Right lung (tissue), 2 donors: ENCODE measurements at regions not wholly inside any gene's neighbourhood (a gene's known extent, or its start where the extent isn't known, plus 50 kb on each side); places are given as distances from the start of the nearest gene placed in this dataset.
"Not testable (repeated sequence)": the region's sequence is repeated elsewhere in the genome, so short reads cannot be mapped to it uniquely, and the experiment has no call there.

Experiments used
- DNase-seq, 2 donors: peaks; one replicate each; pipeline ENCODE4 v3.0.0-alpha.2; 2013

- DNase-seq: no peak
Observed at GRCh38 chr1:242629396-242629795, 104.9 kb upstream of the PLD5 start.

DNA sequence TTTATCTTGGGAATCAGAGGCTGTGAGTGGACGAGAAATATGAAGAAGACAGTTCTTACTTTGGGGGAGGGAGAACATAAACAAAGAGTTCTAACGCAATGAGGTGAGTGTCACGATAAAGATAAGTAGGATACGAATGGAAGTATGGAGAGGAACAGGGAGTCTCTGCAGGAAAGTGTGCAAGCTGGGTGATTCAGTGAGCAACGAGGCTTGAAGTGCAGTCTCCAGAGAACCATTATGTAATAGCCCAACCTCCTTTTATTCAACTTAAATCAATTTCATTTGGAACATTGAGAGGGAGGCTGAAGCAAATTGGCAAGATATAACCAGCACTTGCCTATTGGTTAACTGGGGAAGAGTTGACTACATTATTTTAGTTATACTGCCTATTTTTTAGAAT lies 99.3 kb upstream of the PLD5 start:
- no peak for DNase-seq

DNA sequence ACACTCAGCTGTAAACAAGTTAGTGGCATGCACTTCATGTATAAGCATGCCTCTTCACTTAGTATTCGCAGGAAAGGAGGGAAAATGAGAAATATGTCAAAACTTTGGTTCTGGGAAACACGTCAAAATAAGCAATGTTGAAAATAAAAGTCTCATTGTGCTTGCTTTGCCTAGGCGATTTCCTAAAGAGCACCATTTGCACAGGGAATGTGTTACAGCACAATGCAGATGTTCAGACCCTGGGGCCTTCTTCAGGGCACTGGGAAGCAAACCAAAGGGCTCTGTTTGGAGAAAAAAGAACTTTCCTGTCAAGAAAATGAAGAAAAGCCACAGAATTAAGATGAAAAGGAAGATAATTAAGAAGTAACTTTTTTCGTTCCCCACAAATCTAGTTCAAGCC lies 98.6 kb upstream of the PLD5 start:
- DNase-seq: no peak

DNA sequence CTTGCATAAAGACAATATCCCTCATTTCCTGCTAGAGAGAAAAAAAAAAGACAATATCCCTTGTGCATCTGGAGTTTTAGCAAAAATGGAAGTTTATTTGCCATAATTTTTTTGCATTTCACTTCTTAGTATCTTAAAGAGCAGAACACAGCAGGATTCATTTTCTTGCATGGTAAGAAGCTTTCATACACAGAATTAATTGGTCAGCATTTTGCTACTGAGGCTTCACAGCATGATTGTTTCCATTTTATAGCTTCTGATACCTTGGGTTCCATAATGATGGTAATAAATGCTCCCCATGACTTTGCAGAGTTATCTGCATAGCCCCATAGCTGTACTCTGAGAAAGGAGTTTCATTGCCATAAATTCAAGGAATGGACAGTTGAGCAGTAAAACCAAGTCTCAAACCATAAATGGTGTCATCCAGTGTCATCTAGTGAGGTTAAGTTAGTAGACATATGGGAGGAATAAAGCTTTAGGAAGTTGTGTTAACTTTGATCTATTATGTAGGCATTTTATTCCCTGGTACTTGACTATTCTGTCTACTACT lies 88.8 kb upstream of the PLD5 start:
- no peak for DNase-seq

DNA sequence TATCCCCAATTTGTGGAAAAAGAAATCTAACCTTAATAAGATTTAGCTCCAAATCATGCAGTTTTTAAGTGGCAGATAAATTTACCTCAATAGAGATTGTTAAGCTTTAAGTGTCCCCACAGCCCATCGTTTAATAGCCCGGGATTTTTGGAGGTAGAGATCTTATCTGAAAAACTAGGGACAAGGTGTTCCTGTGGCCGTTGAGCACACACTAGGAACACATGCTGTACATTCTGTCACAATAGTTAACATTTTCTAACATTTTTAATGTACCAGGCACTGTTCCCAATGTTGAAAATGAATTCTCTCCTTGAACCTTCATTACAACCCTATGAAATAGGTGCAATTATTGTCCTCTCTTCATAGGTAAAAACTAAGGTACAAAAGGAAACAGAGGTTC lies 85.7 kb upstream of the PLD5 start:
- DNase-seq: no peak

- DNase-seq: no peak
Observed at GRCh38 chr1:242605521-242605920, 81.0 kb upstream of the PLD5 start.

GRCh38 chr1:242602001-242602400 lies 77.5 kb upstream of the PLD5 start:
- DNase-seq: no peak

- not testable (repeated sequence) for DNase-seq
Observed at GRCh38 chr1:242593756-242594155, 69.3 kb upstream of the PLD5 start.

DNA sequence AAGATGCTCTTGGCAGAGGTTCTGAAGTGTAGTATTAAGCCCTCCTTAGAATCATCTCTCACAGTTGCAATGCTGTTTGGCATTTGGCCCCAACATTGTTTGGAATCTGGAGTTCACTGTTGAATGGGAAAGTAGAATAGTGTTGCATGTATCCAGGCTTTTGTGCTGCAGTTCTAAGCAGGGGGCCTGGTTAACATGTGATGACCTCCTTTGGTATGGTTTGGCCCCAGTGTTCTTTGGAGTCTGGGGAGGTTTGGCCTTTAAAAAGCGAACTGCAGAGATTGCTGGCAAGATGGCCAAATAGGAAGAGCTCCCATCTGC lies 61.8 kb upstream of the PLD5 start:
- DNase-seq: no peak

- no peak for DNase-seq
Observed at GRCh38 chr1:242585616-242586359, 61.3 kb upstream of the PLD5 start.

- DNase-seq: no peak
Observed at GRCh38 chr1:242582669-242583068, 58.2 kb upstream of the PLD5 start.

DNA sequence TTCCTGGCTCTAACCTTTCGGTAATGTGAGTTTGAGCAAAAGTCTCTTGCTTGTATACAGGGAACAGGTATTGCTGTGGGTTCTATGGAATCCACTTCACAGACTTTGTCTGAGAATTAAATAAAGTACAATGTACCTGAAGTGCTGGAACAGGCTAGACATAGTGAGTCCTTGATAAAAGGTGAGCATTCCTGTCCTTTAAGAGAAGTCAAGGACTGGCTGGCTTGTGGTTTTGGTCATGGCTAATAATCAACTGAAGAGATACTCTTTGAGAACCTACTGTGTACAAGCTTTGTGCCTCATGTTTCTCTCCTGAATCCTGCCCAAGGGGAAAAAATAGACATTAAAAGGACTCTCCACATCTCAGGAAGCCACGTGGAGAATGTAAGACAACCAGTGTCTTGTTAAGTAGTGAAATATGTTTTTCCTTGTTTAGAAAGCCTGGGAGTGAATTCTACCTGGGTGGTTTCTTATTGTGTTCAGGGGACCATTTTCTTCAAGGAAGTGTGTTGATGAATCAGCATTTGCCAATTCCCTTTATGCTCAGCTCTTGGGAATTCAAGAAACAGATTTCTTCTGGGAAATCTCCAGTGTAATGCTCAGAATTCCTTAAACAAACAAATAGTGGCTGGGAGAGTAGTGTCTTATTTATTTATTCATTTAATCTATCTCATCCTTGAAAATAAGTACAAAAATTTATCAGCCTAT lies 55.2 kb upstream of the PLD5 start:
- no peak for DNase-seq
